Fibroblast of the aortic adventitia (primary cell): ENCODE measurements at regions not wholly inside any gene's neighbourhood (a gene's known extent, or its start where the extent isn't known, plus 50 kb on each side); places are given as distances from the start of the nearest gene placed in this dataset.
"Not testable (repeated sequence)": the region's sequence is repeated elsewhere in the genome, so short reads cannot be mapped to it uniquely, and the experiment has no call there.

Experiments used
- DNase-seq: peaks from one replicate; pipeline ENCODE4 v3.0.0-alpha.2; 2010; ENCODE audit warnings: low read depth
- H3K4me3 ChIP-seq: 2 replicates; pipeline ENCODE4 v1.5.1; 2011; ENCODE audit warnings: low read depth, mild to moderate bottlenecking, control low read depth, low read length, moderate library complexity
- CTCF ChIP-seq: IDR thresholded peaks from 2 replicates; pipeline ENCODE4 v1.5.1; 2011; ENCODE audit warnings: mild to moderate bottlenecking, low read length, control low read depth, inconsistent platforms; ENCODE audit not compliant: insufficient read depth

GRCh38 chr3:163562625-163563024 is 1515.7 kb downstream of the SI start:
- TF ChIP-seq CTCF, result no peak
- DNase-seq, result no peak
- no peak overlapping the region for H3K4me3 ChIP-seq

GRCh38 chr3:163561151-163561550 is 1517.1 kb downstream of the SI start:
- DNase-seq, result no peak
- no peak for TF ChIP-seq CTCF
- H3K4me3 ChIP-seq, result no peak overlapping the region

DNA sequence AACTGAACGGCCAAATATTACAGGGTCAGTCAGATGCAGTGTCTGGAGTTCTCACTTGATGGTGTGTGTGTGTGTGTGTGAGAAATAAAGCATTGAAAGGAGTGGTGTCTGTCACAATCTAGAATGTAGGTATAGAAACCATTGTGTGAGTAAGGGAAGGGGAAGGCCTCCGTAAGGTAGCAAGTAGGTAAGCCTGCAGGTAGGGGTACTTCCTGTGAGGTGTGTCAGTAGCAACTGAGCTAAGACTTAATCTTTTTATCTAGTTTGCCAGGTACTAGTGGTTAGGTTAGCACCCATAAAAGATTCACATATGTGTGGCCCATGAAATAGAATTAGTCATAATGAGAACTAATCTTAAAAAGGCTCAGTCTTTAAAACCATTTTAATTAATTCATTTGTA is 1517.8 kb downstream of the SI start:
- DNase-seq, result no peak
- no peak overlapping the region for H3K4me3 ChIP-seq
- TF ChIP-seq CTCF, result no peak

GRCh38 chr3:163556813-163557523 is 1521.3 kb downstream of the SI start:
- DNase-seq, result no peak
- no peak for TF ChIP-seq CTCF
- no peak overlapping the region for H3K4me3 ChIP-seq

DNA sequence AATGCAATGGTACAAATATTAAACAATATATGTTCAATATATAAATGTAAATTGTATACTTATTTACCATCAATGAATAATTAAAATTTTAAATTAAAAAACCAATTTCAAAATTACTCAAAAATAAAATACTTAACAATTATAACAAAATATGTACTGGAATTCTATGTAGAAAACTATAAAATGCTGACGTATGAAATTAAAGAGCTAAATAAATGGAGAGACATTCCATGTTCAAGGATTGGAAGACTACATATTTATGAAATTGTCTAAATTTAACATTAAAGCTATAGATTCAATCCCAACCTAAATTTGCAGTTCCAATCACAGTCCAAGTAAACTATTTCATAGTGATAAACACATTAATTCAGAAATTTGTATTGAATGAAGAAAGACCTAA is 1522.4 kb downstream of the SI start:
- H3K4me3 ChIP-seq, result no peak overlapping the region
- no peak for TF ChIP-seq CTCF
- DNase-seq, result no peak

DNA sequence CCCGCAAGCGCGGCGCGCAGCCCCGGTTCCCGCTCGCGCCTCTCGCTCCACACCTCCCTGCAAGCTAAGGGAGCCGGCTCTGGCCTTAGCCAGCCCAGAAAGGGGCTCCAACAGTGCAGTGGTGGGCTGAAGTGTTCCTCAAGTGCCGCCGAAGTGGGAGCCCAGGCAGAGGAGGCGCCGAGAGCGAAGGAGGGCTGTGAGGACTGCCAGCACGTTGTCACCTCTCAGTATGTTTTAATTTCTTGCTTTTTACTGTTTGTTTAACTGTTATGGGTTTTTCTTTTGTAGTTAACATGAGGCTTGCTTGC is 1525.7 kb downstream of the SI start:
- no peak overlapping the region for H3K4me3 ChIP-seq
- DNase-seq, result no peak
- no peak for TF ChIP-seq CTCF

GRCh38 chr3:163551915-163552658 is 1526.2 kb downstream of the SI start:
- H3K4me3 ChIP-seq, DNase-seq: not testable (repeated sequence)
